ENCODE measurements at regions not wholly inside any gene's neighbourhood (a gene's known extent, or its start where the extent isn't known, plus 50 kb on each side); places are given as distances from the start of the nearest gene placed in this dataset.

GRCh38 chr6:6766230-6766905, 177.8 kb downstream of the LY86 start:
- Mint-ChIP-seq H3K27me3 (no peaks in the 10 kb centered on the region), H3K36me3 (ENCODE audit: low read depth) (peaks cover 94% of the 10 kb centered on the region), H3K27ac (no peak overlapping the region), H3K9me3 (peaks cover 31% of the 10 kb centered on the region), H3K4me3 (no peak overlapping the region), H3K4me1 (ENCODE audit: low read depth) (peaks cover 38% of the 10 kb centered on the region)
- intact Hi-C loops (cut with micrococcal nuclease): no loop called here

DNA sequence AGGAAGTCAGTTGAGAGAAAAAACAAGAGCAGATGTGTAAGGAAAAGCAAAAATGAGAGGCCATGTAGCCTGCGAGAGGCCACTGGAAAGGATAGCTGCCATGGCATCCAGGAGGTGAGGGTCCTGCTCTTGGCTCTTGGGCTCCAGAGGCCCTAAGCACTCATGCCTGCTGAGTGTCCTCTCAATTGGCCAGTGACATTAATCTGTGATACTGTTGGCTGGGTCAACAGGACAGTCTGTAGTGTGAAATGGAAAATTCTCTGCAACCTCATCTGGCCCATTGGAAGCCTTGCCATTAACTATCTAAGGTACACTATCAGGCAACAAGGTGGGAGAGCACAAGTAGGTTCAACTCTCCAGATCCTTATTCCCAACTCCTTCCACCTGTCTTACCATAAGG, 180.9 kb downstream of the LY86 start:
- H3K27ac Mint-ChIP-seq: no peak overlapping the region
- peaks cover 37% of the 10 kb centered on the region for H3K4me1 Mint-ChIP-seq (ENCODE audit: low read depth)
- intact Hi-C loops (cut with micrococcal nuclease): no loop called here
- peaks cover 20% of the 10 kb centered on the region for H3K9me3 Mint-ChIP-seq
- H3K4me3 Mint-ChIP-seq: no peak overlapping the region
- H3K27me3 Mint-ChIP-seq: no peaks in the 10 kb centered on the region
- H3K36me3 Mint-ChIP-seq (ENCODE audit: low read depth): peaks cover 94% of the 10 kb centered on the region

- intact Hi-C loops (cut with micrococcal nuclease): no loop called here
- H3K27me3 Mint-ChIP-seq: no peaks in the 10 kb centered on the region
- H3K9me3 Mint-ChIP-seq: peaks cover 9% of the 10 kb centered on the region
- H3K4me3 Mint-ChIP-seq: no peak overlapping the region
- peak overlapping the region; percentile 36 for H3K27ac Mint-ChIP-seq
- H3K36me3 Mint-ChIP-seq (ENCODE audit: low read depth): peaks cover 94% of the 10 kb centered on the region
- peaks cover 27% of the 10 kb centered on the region for H3K4me1 Mint-ChIP-seq (ENCODE audit: low read depth)
These were observed 182.9 kb downstream of the LY86 start for GRCh38 chr6:6771224-6771945.

- intact Hi-C loops (cut with micrococcal nuclease): no loop called here
- H3K4me1 Mint-ChIP-seq (ENCODE audit: low read depth): peaks cover 33% of the 10 kb centered on the region
These were observed 183.4 kb downstream of the LY86 start for GRCh38 chr6:6771964-6772363.

DNA sequence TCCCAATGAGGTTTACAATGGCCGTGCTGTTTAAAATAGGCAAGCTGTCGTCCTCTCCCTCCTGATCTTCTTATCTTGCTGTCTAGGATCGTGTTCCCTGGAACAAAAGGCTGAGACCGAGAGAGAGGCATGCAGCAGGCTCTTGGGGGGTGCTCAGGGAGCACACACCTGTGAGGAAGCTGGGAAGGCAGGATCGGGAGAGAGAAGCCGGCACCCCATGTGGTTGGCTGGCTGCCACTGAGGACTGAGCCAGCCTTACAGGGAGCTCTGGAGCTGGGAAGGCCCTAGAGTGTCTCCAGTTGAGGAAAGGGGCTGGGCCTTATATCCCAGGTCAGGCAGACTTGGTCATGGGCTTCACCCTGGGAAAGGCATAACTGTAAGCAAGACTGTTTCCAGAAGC, 184.2 kb downstream of the LY86 start:
- Mint-ChIP-seq H3K27me3 (no peaks in the 10 kb centered on the region), H3K4me1 (ENCODE audit: low read depth) (peaks cover 34% of the 10 kb centered on the region), H3K4me3 (no peak overlapping the region), H3K27ac (no peak overlapping the region), H3K36me3 (ENCODE audit: low read depth) (peaks cover 95% of the 10 kb centered on the region), H3K9me3 (peaks cover 9% of the 10 kb centered on the region)
- intact Hi-C loops (cut with micrococcal nuclease): no loop called here

More at GRCh38 chr6:6771964-6772363, 183.4 kb downstream of the LY86 start:
- no peaks in the 10 kb centered on the region for H3K27me3 Mint-ChIP-seq
- H3K9me3 Mint-ChIP-seq: peaks cover 9% of the 10 kb centered on the region
- H3K27ac Mint-ChIP-seq: no peak overlapping the region
- H3K4me3 Mint-ChIP-seq: no peak overlapping the region
- peaks cover 99% of the 10 kb centered on the region for H3K36me3 Mint-ChIP-seq (ENCODE audit: low read depth)

DNA sequence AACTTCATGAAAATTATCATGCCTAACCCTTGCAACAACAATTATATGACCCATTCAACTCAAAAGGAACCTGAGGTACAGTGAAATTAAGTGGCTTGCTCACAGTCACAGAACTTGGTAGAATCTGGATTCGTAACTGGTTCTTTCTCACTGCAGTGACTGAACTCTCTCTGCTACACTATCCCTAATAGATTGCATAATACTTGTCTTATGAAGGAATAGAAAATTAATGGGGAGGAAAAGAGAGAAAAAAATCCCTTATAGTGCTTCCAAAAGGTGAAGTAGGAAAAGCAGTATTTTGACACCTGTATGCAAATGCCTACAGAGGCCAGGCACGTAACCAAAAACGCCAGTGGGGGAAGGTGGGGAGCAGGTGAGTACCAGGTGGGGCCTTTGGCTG, 186.6 kb downstream of the LY86 start:
- Mint-ChIP-seq H3K4me1 (ENCODE audit: low read depth) (peaks cover 44% of the 10 kb centered on the region), H3K27ac (no peak overlapping the region)

DNA sequence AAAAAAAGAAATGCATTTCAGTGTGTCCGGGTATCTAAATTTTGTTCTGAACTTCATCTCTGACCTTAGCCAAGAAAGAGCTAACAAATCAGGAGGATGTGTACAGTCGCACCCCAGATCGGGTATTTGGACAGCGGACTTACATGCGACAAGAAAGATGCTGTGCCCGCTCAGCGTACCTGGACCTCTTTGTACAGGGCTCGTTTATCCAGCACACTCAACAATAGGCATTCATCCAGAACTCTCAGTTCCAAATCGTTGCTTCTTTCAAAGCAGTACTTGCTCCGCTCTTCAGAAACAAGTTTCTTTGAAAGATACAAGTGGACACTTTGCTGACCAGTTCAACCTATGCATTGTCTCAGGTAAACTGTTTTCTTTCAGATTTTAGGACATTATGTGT, 191.7 kb downstream of the LY86 start:
- H3K4me1 Mint-ChIP-seq (ENCODE audit: low read depth): peaks cover 40% of the 10 kb centered on the region
- peaks cover 85% of the 10 kb centered on the region for H3K36me3 Mint-ChIP-seq (ENCODE audit: low read depth)
- no peak overlapping the region for H3K27ac Mint-ChIP-seq
- H3K4me3 Mint-ChIP-seq: no peak overlapping the region
- H3K9me3 Mint-ChIP-seq: no peaks in the 10 kb centered on the region
- H3K27me3 Mint-ChIP-seq: no peaks in the 10 kb centered on the region
- intact Hi-C loops (cut with micrococcal nuclease): loop anchor here (10.0 kb wide), 1 partner anchor 465 kb away; no protein-coding TSS in a partner anchor

More for the DNA sequence above, 186.6 kb downstream of the LY86 start:
- intact Hi-C loops (cut with micrococcal nuclease): no loop called here
- peaks cover 95% of the 10 kb centered on the region for H3K36me3 Mint-ChIP-seq (ENCODE audit: low read depth)
- H3K27me3 Mint-ChIP-seq: no peaks in the 10 kb centered on the region
- H3K9me3 Mint-ChIP-seq: peaks cover 9% of the 10 kb centered on the region
- H3K4me3 Mint-ChIP-seq: no peak overlapping the region

DNA sequence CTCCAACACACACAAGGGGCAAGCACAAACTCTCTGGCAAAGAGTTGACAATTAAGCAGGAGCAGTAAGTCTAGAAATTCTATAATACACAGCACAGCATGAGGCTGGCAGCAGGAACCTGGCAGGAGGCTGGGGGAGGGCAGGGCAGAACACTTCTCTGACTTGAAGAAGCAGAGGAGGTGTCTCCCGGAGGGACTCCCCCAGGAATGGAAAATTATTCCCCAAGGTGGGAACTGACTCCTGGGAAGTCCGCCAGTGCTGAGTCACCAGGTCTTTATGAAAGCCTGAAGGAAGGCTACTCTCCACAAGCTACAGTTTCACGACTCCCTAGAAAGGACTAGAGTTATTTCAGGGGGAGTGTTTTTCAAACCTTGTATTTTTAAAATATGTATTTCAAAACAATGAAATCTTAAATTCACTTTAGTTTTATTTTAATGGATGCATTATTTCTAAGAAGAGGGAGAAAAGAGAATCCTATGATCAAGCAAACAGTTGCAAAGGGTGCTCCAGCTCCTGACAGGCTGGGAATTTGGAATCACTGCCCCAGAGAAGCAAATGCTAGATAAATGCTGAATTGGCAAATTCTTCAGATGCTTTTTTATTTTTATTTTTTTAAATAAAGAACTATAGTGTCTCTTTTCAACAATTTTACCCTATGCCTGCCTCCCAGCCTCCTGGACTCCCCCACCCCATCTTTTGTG, 192.8 kb downstream of the LY86 start:
- peaks cover 85% of the 10 kb centered on the region for H3K36me3 Mint-ChIP-seq (ENCODE audit: low read depth)
- H3K4me1 Mint-ChIP-seq (ENCODE audit: low read depth): peaks cover 49% of the 10 kb centered on the region
- no peak overlapping the region for H3K27ac Mint-ChIP-seq
- H3K27me3 Mint-ChIP-seq: no peaks in the 10 kb centered on the region
- no peak overlapping the region for H3K4me3 Mint-ChIP-seq
- intact Hi-C loops (cut with micrococcal nuclease): loop anchor here (10.0 kb wide), 1 partner anchor 463 kb away; no protein-coding TSS in a partner anchor
- no peaks in the 10 kb centered on the region for H3K9me3 Mint-ChIP-seq

DNA sequence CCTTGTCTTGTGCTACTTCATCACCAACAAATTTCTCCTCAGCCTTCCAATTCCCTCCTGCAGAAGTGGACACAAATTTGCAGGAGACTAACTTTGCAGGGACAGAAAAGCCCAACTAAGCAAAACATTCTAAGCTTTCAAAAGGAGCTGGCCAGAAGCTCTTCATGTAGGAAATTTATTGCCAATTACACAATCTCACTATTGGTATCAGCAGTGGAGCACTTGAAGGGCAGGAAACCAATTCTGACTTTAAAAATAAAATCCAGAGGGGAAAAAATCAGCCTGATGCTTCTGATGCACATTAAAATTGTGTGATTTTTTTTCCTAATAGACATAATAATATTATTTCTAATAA, 193.3 kb downstream of the LY86 start:
- H3K36me3 Mint-ChIP-seq (ENCODE audit: low read depth): peaks cover 85% of the 10 kb centered on the region
- H3K4me1 Mint-ChIP-seq (ENCODE audit: low read depth): peaks cover 49% of the 10 kb centered on the region
- intact Hi-C loops (cut with micrococcal nuclease): loop anchor here (10.0 kb wide), 1 partner anchor 463 kb away; no protein-coding TSS in a partner anchor
- no peaks in the 10 kb centered on the region for H3K9me3 Mint-ChIP-seq
- H3K4me3 Mint-ChIP-seq: no peak overlapping the region
- H3K27ac Mint-ChIP-seq: no peak overlapping the region
- H3K27me3 Mint-ChIP-seq: no peaks in the 10 kb centered on the region

GRCh38 chr6:6783721-6784120, 195.2 kb downstream of the LY86 start:
- Mint-ChIP-seq H3K27me3 (no peaks in the 10 kb centered on the region), H3K27ac (no peak overlapping the region), H3K4me1 (ENCODE audit: low read depth) (peaks cover 64% of the 10 kb centered on the region), H3K9me3 (no peaks in the 10 kb centered on the region), H3K36me3 (ENCODE audit: low read depth) (peaks cover 90% of the 10 kb centered on the region), H3K4me3 (no peak overlapping the region)
- intact Hi-C loops (cut with micrococcal nuclease): loop anchor here (10.0 kb wide), 1 partner anchor 461 kb away; no protein-coding TSS in a partner anchor

- intact Hi-C loops (cut with micrococcal nuclease): loop anchor here (10.0 kb wide), 1 partner anchor 460 kb away; no protein-coding TSS in a partner anchor
- peaks cover 90% of the 10 kb centered on the region for H3K36me3 Mint-ChIP-seq (ENCODE audit: low read depth)
- no peak overlapping the region for H3K4me3 Mint-ChIP-seq
- H3K4me1 Mint-ChIP-seq (ENCODE audit: low read depth): peaks cover 67% of the 10 kb centered on the region
- H3K27me3 Mint-ChIP-seq: no peaks in the 10 kb centered on the region
- H3K9me3 Mint-ChIP-seq: no peaks in the 10 kb centered on the region
- peak overlapping the region; percentile 21 for H3K27ac Mint-ChIP-seq
These were observed 196.1 kb downstream of the LY86 start for GRCh38 chr6:6784514-6785162.

GRCh38 chr6:6785163-6785521, 196.6 kb downstream of the LY86 start:
- H3K27me3 Mint-ChIP-seq: no peaks in the 10 kb centered on the region
- intact Hi-C loops (cut with micrococcal nuclease): loop anchor here (10.0 kb wide), 1 partner anchor 460 kb away; no protein-coding TSS in a partner anchor
- H3K9me3 Mint-ChIP-seq: no peaks in the 10 kb centered on the region

DNA sequence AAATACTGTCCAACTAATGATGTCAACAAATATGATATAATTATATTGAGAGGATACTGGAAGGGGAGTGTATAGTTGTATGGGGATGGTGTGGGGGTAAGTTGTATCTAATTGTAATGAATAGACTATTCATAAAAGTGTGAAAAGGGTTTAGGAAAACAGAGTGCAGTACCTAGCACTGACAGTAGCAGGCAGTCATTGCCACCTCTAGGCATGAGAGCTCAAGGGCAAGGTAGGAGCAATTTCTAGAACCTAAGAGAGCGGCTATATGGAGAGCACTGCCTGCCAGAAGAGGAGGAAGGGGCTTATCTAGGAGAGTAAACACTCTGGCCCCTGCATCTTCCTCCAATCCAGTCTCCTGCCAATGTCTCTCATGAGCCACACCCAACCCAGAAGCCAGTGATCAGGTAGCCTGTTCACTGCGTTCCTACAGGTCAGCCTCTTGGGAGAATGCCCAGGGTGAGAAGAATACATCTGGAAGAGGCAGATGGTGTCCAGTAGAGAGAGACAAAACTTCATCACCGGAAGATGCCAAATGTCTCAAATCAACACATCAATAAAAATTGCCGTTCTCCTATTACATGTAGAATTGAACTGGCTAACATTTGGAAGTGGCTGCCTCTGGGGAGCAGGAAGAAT, 200.0 kb downstream of the LY86 start:
- H3K36me3 Mint-ChIP-seq (ENCODE audit: low read depth): peaks cover 95% of the 10 kb centered on the region
- peaks cover 90% of the 10 kb centered on the region for H3K4me1 Mint-ChIP-seq (ENCODE audit: low read depth)
- H3K27ac Mint-ChIP-seq: peak overlapping the region; percentile 77
- intact Hi-C loops (cut with micrococcal nuclease): loop anchor here (10.0 kb wide), 1 partner anchor 456 kb away; no protein-coding TSS in a partner anchor
- no peaks in the 10 kb centered on the region for H3K27me3 Mint-ChIP-seq
- no peak overlapping the region for H3K4me3 Mint-ChIP-seq
- H3K9me3 Mint-ChIP-seq: no peaks in the 10 kb centered on the region

More at GRCh38 chr6:6785163-6785521, 196.6 kb downstream of the LY86 start:
- Mint-ChIP-seq H3K27ac (peak overlapping the region; percentile 21), H3K36me3 (ENCODE audit: low read depth) (peaks cover 90% of the 10 kb centered on the region), H3K4me1 (ENCODE audit: low read depth) (peaks cover 68% of the 10 kb centered on the region), H3K4me3 (no peak overlapping the region)
